HUES48 (cell line): ENCODE measurements at regions not wholly inside any gene's neighbourhood (a gene's known extent, or its start where the extent isn't known, plus 50 kb on each side); places are given as distances from the start of the nearest gene placed in this dataset.

Experiments used
- H3K27ac ChIP-seq: one replicate; pipeline ENCODE4 v1.7.0; 2013; ENCODE audit warnings: low read depth, low read length, inconsistent platforms
- H3K27me3 ChIP-seq: 2 replicates; pipeline ENCODE4 v1.6.1; 2013; ENCODE audit warnings: mild to moderate bottlenecking, low read length; ENCODE audit not compliant: control insufficient read depth, insufficient read depth
- H3K36me3 ChIP-seq: 2 replicates; pipeline ENCODE4 v1.6.1; 2013; ENCODE audit warnings: low read length; ENCODE audit not compliant: control insufficient read depth, insufficient read depth
- H3K4me1 ChIP-seq: 2 replicates; pipeline ENCODE4 v1.6.1; 2013; ENCODE audit warnings: mild to moderate bottlenecking, low read length; ENCODE audit not compliant: control insufficient read depth, insufficient read depth
- H3K4me3 ChIP-seq: 2 replicates; pipeline ENCODE4 v1.5.1; 2013; ENCODE audit warnings: mild to moderate bottlenecking, low read depth, low read length
- H3K9ac ChIP-seq: 2 replicates; pipeline ENCODE4 v1.6.1; 2013; ENCODE audit warnings: mild to moderate bottlenecking, low read depth, low read length, moderate library complexity
- H3K9me3 ChIP-seq: 2 replicates; pipeline ENCODE4 v1.6.1; 2013; ENCODE audit warnings: low read length; ENCODE audit not compliant: control insufficient read depth, insufficient read depth

GRCh38 chr15:38698254-38698653 lies 133.6 kb upstream of the RASGRP1 start:
- no peak overlapping the region for H3K27ac ChIP-seq
- no peaks in the 10 kb centered on the region for H3K9me3 ChIP-seq
- H3K27me3 ChIP-seq, result no peaks in the 10 kb centered on the region
- no peak overlapping the region for H3K4me3 ChIP-seq
- H3K4me1 ChIP-seq, result peaks cover 12% of the 10 kb centered on the region
- H3K9ac ChIP-seq, result no peak overlapping the region
- H3K36me3 ChIP-seq, result no peaks in the 10 kb centered on the region

GRCh38 chr15:38699633-38700230 lies 135.1 kb upstream of the RASGRP1 start:
- Histone ChIP-seq H3K36me3 (no peaks in the 10 kb centered on the region), H3K4me3 (no peak overlapping the region), H3K4me1 (peaks cover 12% of the 10 kb centered on the region), H3K9me3 (no peaks in the 10 kb centered on the region), H3K27me3 (no peaks in the 10 kb centered on the region), H3K27ac (no peak overlapping the region), H3K9ac (no peak overlapping the region)

GRCh38 chr15:38701149-38701548 lies 136.5 kb upstream of the RASGRP1 start:
- no peak overlapping the region for H3K9ac ChIP-seq
- no peak overlapping the region for H3K4me3 ChIP-seq
- no peaks in the 10 kb centered on the region for H3K27me3 ChIP-seq
- H3K27ac ChIP-seq, result no peak overlapping the region
- H3K36me3 ChIP-seq, result no peaks in the 10 kb centered on the region
- H3K4me1 ChIP-seq, result peaks cover 24% of the 10 kb centered on the region
- H3K9me3 ChIP-seq, result no peaks in the 10 kb centered on the region

GRCh38 chr15:38702178-38702912 lies 137.7 kb upstream of the RASGRP1 start:
- no peaks in the 10 kb centered on the region for H3K9me3 ChIP-seq
- H3K27me3 ChIP-seq, result no peaks in the 10 kb centered on the region
- no peaks in the 10 kb centered on the region for H3K36me3 ChIP-seq
- H3K4me1 ChIP-seq, result peaks cover 26% of the 10 kb centered on the region
- no peak overlapping the region for H3K4me3 ChIP-seq
- H3K27ac ChIP-seq, result no peak overlapping the region
- H3K9ac ChIP-seq, result no peak overlapping the region

GRCh38 chr15:38705436-38706219 lies 141.0 kb upstream of the RASGRP1 start:
- H3K27me3 ChIP-seq, result no peaks in the 10 kb centered on the region
- no peaks in the 10 kb centered on the region for H3K9me3 ChIP-seq
- H3K4me1 ChIP-seq, result peaks cover 42% of the 10 kb centered on the region
- no peak overlapping the region for H3K9ac ChIP-seq
- no peak overlapping the region for H3K27ac ChIP-seq
- H3K36me3 ChIP-seq, result no peaks in the 10 kb centered on the region
- no peak overlapping the region for H3K4me3 ChIP-seq

- Histone ChIP-seq H3K36me3 (no peaks in the 10 kb centered on the region), H3K4me1 (peaks cover 42% of the 10 kb centered on the region)
These were observed 142.3 kb upstream of the RASGRP1 start for GRCh38 chr15:38706956-38707355.

GRCh38 chr15:38707802-38708671 lies 143.4 kb upstream of the RASGRP1 start:
- H3K4me3 ChIP-seq, result 0 out of 2 replicates have a peak overlapping the region, but pooled peaks have one; percentile 11
- H3K27me3 ChIP-seq, result no peaks in the 10 kb centered on the region
- H3K9me3 ChIP-seq, result no peaks in the 10 kb centered on the region
- H3K9ac ChIP-seq, result no peak overlapping the region
- H3K27ac ChIP-seq, result peak overlapping the region; percentile 78
- H3K36me3 ChIP-seq, result no peaks in the 10 kb centered on the region
- H3K4me1 ChIP-seq, result peaks cover 31% of the 10 kb centered on the region

More at GRCh38 chr15:38706956-38707355, 142.3 kb upstream of the RASGRP1 start:
- Histone ChIP-seq H3K27ac (no peak overlapping the region), H3K9ac (no peak overlapping the region), H3K27me3 (no peaks in the 10 kb centered on the region), H3K4me3 (no peak overlapping the region), H3K9me3 (no peaks in the 10 kb centered on the region)

- H3K27ac ChIP-seq, result peak overlapping the region; percentile 78
- H3K4me3 ChIP-seq, result no peak overlapping the region
- H3K27me3 ChIP-seq, result no peaks in the 10 kb centered on the region
- H3K9ac ChIP-seq, result no peak overlapping the region
- H3K36me3 ChIP-seq, result no peaks in the 10 kb centered on the region
- no peaks in the 10 kb centered on the region for H3K9me3 ChIP-seq
- H3K4me1 ChIP-seq, result peaks cover 31% of the 10 kb centered on the region
These were observed 144.1 kb upstream of the RASGRP1 start for GRCh38 chr15:38708672-38709180.

GRCh38 chr15:38709196-38709595 lies 144.6 kb upstream of the RASGRP1 start:
- Histone ChIP-seq H3K27me3 (no peaks in the 10 kb centered on the region), H3K27ac (no peak overlapping the region), H3K9me3 (no peaks in the 10 kb centered on the region), H3K9ac (no peak overlapping the region), H3K36me3 (no peaks in the 10 kb centered on the region), H3K4me3 (no peak overlapping the region), H3K4me1 (peaks cover 31% of the 10 kb centered on the region)

- H3K9ac ChIP-seq, result no peak overlapping the region
- H3K36me3 ChIP-seq, result no peaks in the 10 kb centered on the region
- H3K4me3 ChIP-seq, result no peak overlapping the region
- no peaks in the 10 kb centered on the region for H3K9me3 ChIP-seq
- H3K4me1 ChIP-seq, result 0 out of 2 replicates have a peak, but pooled peaks cover under 1% of the 10 kb centered on the region
- H3K27me3 ChIP-seq, result no peaks in the 10 kb centered on the region
- H3K27ac ChIP-seq, result no peak overlapping the region
These were observed 149.9 kb upstream of the RASGRP1 start for GRCh38 chr15:38714309-38715072.
